ENCODE measurements at regions not wholly inside any gene's neighbourhood (a gene's known extent, or its start where the extent isn't known, plus 50 kb on each side); places are given as distances from the start of the nearest gene placed in this dataset.

DNA sequence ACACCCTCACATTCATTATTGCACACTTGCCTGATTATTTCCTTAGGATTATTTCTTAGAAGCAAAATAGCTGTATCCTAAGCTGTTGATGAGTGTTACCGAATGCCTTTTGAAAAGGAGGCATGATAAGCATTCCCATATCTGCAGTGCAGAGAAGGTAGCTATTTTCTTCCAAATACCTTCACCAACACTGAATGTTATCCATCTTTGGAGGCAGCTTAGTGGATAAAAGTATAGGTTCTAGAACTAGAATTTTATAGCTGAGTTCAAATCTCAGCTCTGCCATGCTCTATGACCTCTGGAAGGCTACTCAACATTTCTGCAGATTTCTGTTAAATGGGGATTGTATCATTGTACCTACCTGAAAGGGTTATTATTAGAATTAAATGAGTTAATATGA, 185.0 kb upstream of the CCDC150 start:
- no peak overlapping the region for H3K4me3 Mint-ChIP-seq
- Histone ChIP-seq H3K9me3 (no peaks in the 10 kb centered on the region), H3K27me3 (replicated peaks in 1 of 2; ENCODE audit: control insufficient read depth in 2 of 2, extremely low read depth in 1 of 2, insufficient read depth in 2 of 2, low read length in 1 of 2) (peaks cover 4 to 15% of the 10 kb centered on the region in 2 experiments), H3K4me3 (ENCODE audit: control insufficient read depth in 1 of 2, extremely low read depth in 1 of 2, low read length in 1 of 2) (no peak overlapping the region), H3K27ac (ENCODE audit: low read length) (no peak overlapping the region), H3K4me1 (ENCODE audit: control insufficient read depth in 1 of 2, extremely low read depth in 1 of 2, insufficient read depth in 2 of 2, low read length in 2 of 2) (peaks cover 0 to 3% of the 10 kb centered on the region in 2 experiments), H3K36me3 (ENCODE audit: control insufficient read depth in 2 of 2, extremely low read depth in 1 of 2, insufficient read depth in 1 of 2, low read length in 1 of 2) (no peaks in the 10 kb centered on the region)
- no peaks in the 10 kb centered on the region for H3K9me3 Mint-ChIP-seq
- ATAC-seq (replicated peaks in 1 of 4) (no peak), DNase-seq (no peak)
- peaks cover 37 to 39% of the 10 kb centered on the region in 2 donors for H3K27me3 Mint-ChIP-seq
- CTCF ChIA-PET: interaction anchor here (0.8 to 2.1 kb wide), 6 partner anchors 12 to 450 kb away, joined by 3 to 17 read pairs (median 6); no protein-coding TSS in a partner anchor
- POLR2A ChIA-PET: no interaction called here
- no peaks in the 10 kb centered on the region for H3K36me3 Mint-ChIP-seq
- peaks cover 8 to 14% (median 11%) of the 10 kb centered on the region in 3 donors for H3K4me1 Mint-ChIP-seq
- no CpG with 5 or more reads among the region's 1 CpG for WGBS (ENCODE audit: insufficient coverage)
- H3K27ac Mint-ChIP-seq: no peak overlapping the region

DNA sequence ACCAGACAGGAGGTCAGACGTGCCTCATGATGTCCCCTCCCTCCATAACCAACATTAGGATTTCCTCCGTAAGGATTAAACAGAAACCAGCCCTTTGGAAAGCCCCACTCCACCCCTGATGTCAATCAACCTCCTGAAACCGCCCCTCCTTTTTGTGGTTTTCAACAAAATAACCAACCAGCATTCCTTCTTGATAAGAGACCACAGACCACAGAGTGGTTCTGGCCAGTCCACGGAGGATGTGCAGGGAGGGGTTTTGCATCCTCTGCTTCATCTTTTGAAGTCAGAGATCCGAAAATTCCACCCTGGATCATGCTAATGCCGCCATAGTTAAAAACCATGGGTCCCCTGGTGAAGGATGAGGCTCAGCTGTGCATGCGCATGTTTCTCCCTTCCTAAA, 180.0 kb upstream of the CCDC150 start:
- Histone ChIP-seq H3K9me3 (no peaks in the 10 kb centered on the region), H3K4me3 (ENCODE audit: control insufficient read depth in 1 of 2, extremely low read depth in 1 of 2, low read length in 1 of 2) (no peak overlapping the region), H3K27me3 (replicated peaks in 1 of 2; ENCODE audit: control insufficient read depth in 2 of 2, extremely low read depth in 1 of 2, insufficient read depth in 2 of 2, low read length in 1 of 2) (peaks cover 8 to 18% of the 10 kb centered on the region in 2 experiments), H3K4me1 (ENCODE audit: control insufficient read depth in 1 of 2, extremely low read depth in 1 of 2, insufficient read depth in 2 of 2, low read length in 2 of 2) (peaks cover 0 to 5% of the 10 kb centered on the region in 2 experiments), H3K36me3 (ENCODE audit: control insufficient read depth in 2 of 2, extremely low read depth in 1 of 2, insufficient read depth in 1 of 2, low read length in 1 of 2) (no peaks in the 10 kb centered on the region), H3K27ac (ENCODE audit: low read length) (no peak overlapping the region)
- POLR2A ChIA-PET: interaction anchor here in 1 of 2 donors (0.5 kb wide), 1 partner anchor 582 kb away, joined by 3 read pairs; no protein-coding TSS in a partner anchor
- Mint-ChIP-seq H3K27ac (no peak overlapping the region), H3K9me3 (peaks cover 0 to 12% (median 1%) of the 10 kb centered on the region in 3 donors), H3K36me3 (peaks cover 4% of the 10 kb centered on the region), H3K27me3 (peaks cover 47 to 49% of the 10 kb centered on the region in 2 donors), H3K4me3 (no peak overlapping the region), H3K4me1 (peaks cover 12 to 15% (median 13%) of the 10 kb centered on the region in 3 donors)
- 2% methylated on average over 5 of the region's 7 CpGs for WGBS (ENCODE audit: insufficient coverage)
- DNase-seq (peak in 1 of 35 experiments; percentile 14), ATAC-seq (replicated peaks in 1 of 4) (peak in 1 of 4 experiments; percentile 20)
- CTCF ChIA-PET: no interaction called here

DNA sequence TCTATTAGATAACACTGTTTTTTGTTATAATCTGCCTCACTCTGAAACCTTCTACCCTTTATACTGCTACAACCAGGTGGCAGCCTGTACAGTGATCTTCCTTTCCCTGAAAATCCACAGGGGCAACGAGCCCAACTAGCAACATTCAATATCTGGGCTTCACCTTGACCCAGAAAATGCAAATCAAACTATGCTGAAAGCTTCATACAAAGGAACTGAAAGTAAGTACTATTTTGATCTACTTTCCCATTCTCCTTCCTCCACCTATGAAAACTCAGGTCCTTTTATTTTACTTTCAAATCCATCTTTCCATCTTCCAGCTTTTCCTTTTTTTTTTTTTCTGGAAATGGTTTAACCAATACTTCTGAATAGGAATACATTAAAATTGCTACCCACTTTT, 175.8 kb upstream of the CCDC150 start:
- no peak overlapping the region for H3K4me3 ChIP-seq (ENCODE audit: control insufficient read depth in 1 of 2, extremely low read depth in 1 of 2, low read length in 1 of 2)
- Mint-ChIP-seq H3K27ac (no peak overlapping the region), H3K36me3 (peaks cover 4% of the 10 kb centered on the region), H3K27me3 (peaks cover 31 to 39% of the 10 kb centered on the region in 2 donors), H3K4me3 (no peak overlapping the region), H3K9me3 (peaks cover 0 to 12% (median 1%) of the 10 kb centered on the region in 3 donors), H3K4me1 (peaks cover 12 to 14% (median 13%) of the 10 kb centered on the region in 3 donors)
- ATAC-seq (replicated peaks in 1 of 4) (no peak), DNase-seq (no peak)
- peaks cover 0 to 5% of the 10 kb centered on the region in 2 experiments for H3K4me1 ChIP-seq (ENCODE audit: control insufficient read depth in 1 of 2, extremely low read depth in 1 of 2, insufficient read depth in 2 of 2, low read length in 2 of 2)
- H3K36me3 ChIP-seq (ENCODE audit: control insufficient read depth in 2 of 2, extremely low read depth in 1 of 2, insufficient read depth in 1 of 2, low read length in 1 of 2): no peaks in the 10 kb centered on the region
- no peaks in the 10 kb centered on the region for H3K9me3 ChIP-seq
- peaks cover 6 to 14% of the 10 kb centered on the region in 2 experiments for H3K27me3 ChIP-seq (replicated peaks in 1 of 2; ENCODE audit: control insufficient read depth in 2 of 2, extremely low read depth in 1 of 2, insufficient read depth in 2 of 2, low read length in 1 of 2)
- ChIA-PET POLR2A (interaction anchor here in 1 of 2 donors (0.7 kb wide), 1 partner anchor 300 kb away, joined by 6 read pairs; no protein-coding TSS in a partner anchor), CTCF (interaction anchor here in 1 of 2 donors (0.6 kb wide), 1 partner anchor 128 kb away, joined by 3 read pairs; no protein-coding TSS in a partner anchor)
- no peak overlapping the region for H3K27ac ChIP-seq (ENCODE audit: low read length)
- WGBS (ENCODE audit: insufficient coverage): 0% methylated on average over 1 of the region's 1 CpG

DNA sequence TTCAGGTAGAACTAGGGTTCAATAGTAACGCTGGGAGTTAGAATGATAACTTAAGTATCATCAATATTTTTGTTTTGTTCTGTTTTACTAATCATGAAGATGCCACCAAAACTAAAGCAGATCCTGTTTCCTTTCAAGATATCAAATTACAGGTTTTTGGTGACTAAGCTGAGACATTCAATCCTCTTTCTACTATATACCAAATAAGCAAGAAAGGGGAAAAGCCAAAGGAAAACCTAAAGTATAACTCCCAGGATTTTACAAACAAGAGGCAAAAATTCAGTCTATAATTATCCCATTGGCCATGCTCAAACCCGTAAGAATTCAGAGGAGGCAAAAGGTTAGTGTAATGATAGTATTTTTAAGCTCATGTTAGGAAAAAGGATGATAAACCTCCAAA, 175.2 kb upstream of the CCDC150 start:
- H3K27me3 ChIP-seq (replicated peaks in 1 of 2; ENCODE audit: control insufficient read depth in 2 of 2, extremely low read depth in 1 of 2, insufficient read depth in 2 of 2, low read length in 1 of 2): peaks cover 6 to 13% of the 10 kb centered on the region in 2 experiments
- peaks cover 7 to 8% (median 7%) of the 10 kb centered on the region in 3 donors for H3K4me1 Mint-ChIP-seq
- peaks cover 4% of the 10 kb centered on the region for H3K36me3 Mint-ChIP-seq
- CTCF ChIA-PET: no interaction called here
- H3K27ac Mint-ChIP-seq: no peak overlapping the region
- H3K9me3 ChIP-seq: no peaks in the 10 kb centered on the region
- ATAC-seq (replicated peaks in 1 of 4): no peak
- peaks cover 0 to 4% of the 10 kb centered on the region in 2 experiments for H3K4me1 ChIP-seq (ENCODE audit: control insufficient read depth in 1 of 2, extremely low read depth in 1 of 2, insufficient read depth in 2 of 2, low read length in 2 of 2)
- H3K4me3 ChIP-seq (ENCODE audit: control insufficient read depth in 1 of 2, extremely low read depth in 1 of 2, low read length in 1 of 2): no peak overlapping the region
- H3K36me3 ChIP-seq (ENCODE audit: control insufficient read depth in 2 of 2, extremely low read depth in 1 of 2, insufficient read depth in 1 of 2, low read length in 1 of 2): no peaks in the 10 kb centered on the region
- no peak overlapping the region for H3K4me3 Mint-ChIP-seq
- POLR2A ChIA-PET: no interaction called here
- no CpG with 5 or more reads among the region's 2 CpGs for WGBS (ENCODE audit: insufficient coverage)
- H3K9me3 Mint-ChIP-seq: peaks cover 0 to 12% (median 1%) of the 10 kb centered on the region in 3 donors
- H3K27me3 Mint-ChIP-seq: peaks cover 28 to 36% of the 10 kb centered on the region in 2 donors
- no peak for DNase-seq
- no peak overlapping the region for H3K27ac ChIP-seq (ENCODE audit: low read length)

DNA sequence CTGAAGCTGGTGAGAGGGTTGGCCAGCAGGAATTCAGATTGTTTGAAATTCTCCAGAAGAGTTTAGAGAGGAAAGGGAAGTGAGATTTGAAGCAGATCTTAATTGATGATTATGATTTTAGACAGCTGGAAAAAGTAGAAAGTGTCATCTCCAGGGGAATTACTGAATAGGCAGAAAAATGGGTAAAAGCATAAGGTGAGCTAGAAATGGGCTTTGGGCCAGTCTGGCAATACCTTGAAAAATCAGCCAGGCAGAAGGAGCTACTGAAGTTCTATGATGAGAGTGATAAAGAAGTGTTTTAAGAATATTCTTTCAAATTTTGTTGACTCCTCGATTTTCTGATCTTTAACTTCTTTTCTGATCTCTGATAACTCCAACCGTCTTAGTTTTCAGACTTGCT, 172.9 kb upstream of the CCDC150 start:
- ATAC-seq (replicated peaks in 1 of 4): no peak
- Histone ChIP-seq H3K4me1 (ENCODE audit: control insufficient read depth in 1 of 2, extremely low read depth in 1 of 2, insufficient read depth in 2 of 2, low read length in 2 of 2) (no peaks in the 10 kb centered on the region), H3K27me3 (replicated peaks in 1 of 2; ENCODE audit: control insufficient read depth in 2 of 2, extremely low read depth in 1 of 2, insufficient read depth in 2 of 2, low read length in 1 of 2) (peaks cover 6 to 8% of the 10 kb centered on the region in 2 experiments), H3K36me3 (ENCODE audit: control insufficient read depth in 2 of 2, extremely low read depth in 1 of 2, insufficient read depth in 1 of 2, low read length in 1 of 2) (no peaks in the 10 kb centered on the region), H3K4me3 (ENCODE audit: control insufficient read depth in 1 of 2, extremely low read depth in 1 of 2, low read length in 1 of 2) (no peak overlapping the region), H3K9me3 (no peaks in the 10 kb centered on the region), H3K27ac (ENCODE audit: low read length) (no peak overlapping the region)
- Mint-ChIP-seq H3K36me3 (peaks cover under 1% of the 10 kb centered on the region), H3K27me3 (peaks cover 11 to 22% of the 10 kb centered on the region in 2 donors), H3K9me3 (peaks cover 0 to 8% (median 1%) of the 10 kb centered on the region in 3 donors), H3K4me1 (no peaks in the 10 kb centered on the region), H3K27ac (no peak overlapping the region), H3K4me3 (no peak overlapping the region)
- DNase-seq: no peak
- no CpG with 5 or more reads among the region's 2 CpGs for WGBS (ENCODE audit: insufficient coverage)
- CTCF ChIA-PET: interaction anchor here (1.0 to 1.2 kb wide), 2 partner anchors 13 kb away, joined by 3 to 4 read pairs; no protein-coding TSS in a partner anchor
- POLR2A ChIA-PET: no interaction called here

DNA sequence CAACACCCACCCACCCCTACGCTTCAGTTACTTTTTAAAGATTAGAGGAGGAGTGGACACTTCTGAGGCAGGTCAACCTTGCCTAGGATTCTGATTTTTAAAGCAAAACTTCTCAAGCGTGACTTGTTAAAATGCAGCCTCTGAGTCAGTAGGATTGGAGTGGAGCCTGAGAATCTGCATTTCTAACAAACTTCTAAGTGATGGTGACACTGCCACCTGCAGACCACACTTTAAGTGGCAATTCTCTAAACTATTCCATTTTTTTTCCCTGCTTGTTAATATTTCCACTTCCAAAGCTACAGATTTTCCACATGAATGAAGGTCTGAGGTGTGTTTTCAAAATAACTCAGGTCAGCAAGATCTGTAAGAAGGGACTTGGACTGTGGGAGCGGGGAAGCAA, 171.1 kb upstream of the CCDC150 start:
- POLR2A ChIA-PET: no interaction called here
- Mint-ChIP-seq H3K27ac (no peak overlapping the region), H3K4me3 (no peak overlapping the region), H3K4me1 (no peaks in the 10 kb centered on the region), H3K36me3 (no peaks in the 10 kb centered on the region), H3K9me3 (no peaks in the 10 kb centered on the region), H3K27me3 (peaks cover 10 to 21% of the 10 kb centered on the region in 2 donors)
- H3K9me3 ChIP-seq: no peaks in the 10 kb centered on the region
- WGBS (ENCODE audit: insufficient coverage): no CpG with 5 or more reads among the region's 3 CpGs
- no peaks in the 10 kb centered on the region for H3K4me1 ChIP-seq (ENCODE audit: control insufficient read depth in 1 of 2, extremely low read depth in 1 of 2, insufficient read depth in 2 of 2, low read length in 2 of 2)
- ATAC-seq (replicated peaks in 1 of 4) (no peak), DNase-seq (no peak)
- H3K4me3 ChIP-seq (ENCODE audit: control insufficient read depth in 1 of 2, extremely low read depth in 1 of 2, low read length in 1 of 2): no peak overlapping the region
- peaks cover 4 to 8% of the 10 kb centered on the region in 2 experiments for H3K27me3 ChIP-seq (replicated peaks in 1 of 2; ENCODE audit: control insufficient read depth in 2 of 2, extremely low read depth in 1 of 2, insufficient read depth in 2 of 2, low read length in 1 of 2)
- H3K27ac ChIP-seq (ENCODE audit: low read length): no peak overlapping the region
- no peaks in the 10 kb centered on the region for H3K36me3 ChIP-seq (ENCODE audit: control insufficient read depth in 2 of 2, extremely low read depth in 1 of 2, insufficient read depth in 1 of 2, low read length in 1 of 2)
- CTCF ChIA-PET: no interaction called here
